Hematopoietic multipotent progenitor cell treated with erythropoietin and hydrocortisone succinate and interleukin-3 and kit ligand, for 17 days (in vitro differentiated cells): ENCODE measurements at regions not wholly inside any gene's neighbourhood (a gene's known extent, or its start where the extent isn't known, plus 50 kb on each side); places are given as distances from the start of the nearest gene placed in this dataset.
"Not testable (repeated sequence)": the region's sequence is repeated elsewhere in the genome, so short reads cannot be mapped to it uniquely, and the experiment has no call there.

Experiments used
- DNase-seq: peaks from one replicate; pipeline ENCODE4 v3.0.0-alpha.2; 2015; ENCODE audit warnings: low spot score

- no peak for DNase-seq
Measured at GRCh38 chr4:116539744-116540143, 545.6 kb downstream of the TRAM1L1 start.

- no peak for DNase-seq
Measured at GRCh38 chr4:116537828-116538227, 547.5 kb downstream of the TRAM1L1 start.

- not testable (repeated sequence) for DNase-seq
Measured at GRCh38 chr4:116536024-116536423, 549.4 kb downstream of the TRAM1L1 start.

- no peak for DNase-seq
Measured at GRCh38 chr4:116531870-116532269, 553.5 kb downstream of the TRAM1L1 start.

GRCh38 chr4:116531026-116531425, 554.4 kb downstream of the TRAM1L1 start:
- no peak for DNase-seq

- no peak for DNase-seq
Measured at GRCh38 chr4:116530048-116530447, 555.3 kb downstream of the TRAM1L1 start.

- no peak for DNase-seq
Measured at GRCh38 chr4:116529129-116529528, 556.2 kb downstream of the TRAM1L1 start.

- DNase-seq, result no peak
Measured at GRCh38 chr4:116522922-116523321, 562.5 kb downstream of the TRAM1L1 start.

GRCh38 chr4:116520886-116521285, 564.5 kb downstream of the TRAM1L1 start:
- DNase-seq, result no peak

GRCh38 chr4:116516711-116517110, 568.7 kb downstream of the TRAM1L1 start:
- DNase-seq, result no peak

- no peak for DNase-seq
Measured at GRCh38 chr4:116515959-116516358, 569.4 kb downstream of the TRAM1L1 start.

GRCh38 chr4:116512552-116512951, 572.8 kb downstream of the TRAM1L1 start:
- no peak for DNase-seq

- DNase-seq, result no peak
Measured at GRCh38 chr4:116501954-116502353, 583.4 kb downstream of the TRAM1L1 start.

- no peak for DNase-seq
Measured at GRCh38 chr4:116500225-116500624, 585.2 kb downstream of the TRAM1L1 start.

GRCh38 chr4:116489739-116490138, 595.6 kb downstream of the TRAM1L1 start:
- DNase-seq, result no peak

- DNase-seq, result no peak
Measured at GRCh38 chr4:116486401-116486800, 599.0 kb downstream of the TRAM1L1 start.

- DNase-seq, result no peak
Measured at GRCh38 chr4:116480546-116480945, 604.8 kb downstream of the TRAM1L1 start.

GRCh38 chr4:116478343-116478742, 607.0 kb downstream of the TRAM1L1 start:
- no peak for DNase-seq

GRCh38 chr4:116469582-116469981, 615.8 kb downstream of the TRAM1L1 start:
- DNase-seq, result no peak

- no peak for DNase-seq
Measured at GRCh38 chr4:116453127-116453526, 632.2 kb downstream of the TRAM1L1 start.

GRCh38 chr4:116449764-116450163, 635.6 kb downstream of the TRAM1L1 start:
- no peak for DNase-seq

- DNase-seq, result no peak
Measured at GRCh38 chr4:116444117-116444516, 641.3 kb downstream of the TRAM1L1 start.

- DNase-seq, result no peak
Measured at GRCh38 chr4:116438981-116439729, 646.2 kb downstream of the TRAM1L1 start.

GRCh38 chr4:116438417-116438816, 647.0 kb downstream of the TRAM1L1 start:
- DNase-seq, result no peak
